Upper lobe of right lung (tissue), 1 donor: ENCODE measurements at regions not wholly inside any gene's neighbourhood (a gene's known extent, or its start where the extent isn't known, plus 50 kb on each side); places are given as distances from the start of the nearest gene placed in this dataset.

ENCODE experiments used
- ATAC-seq: fragments of 200-7000 bp; cut with Tn5 transposase; one replicate; pipeline ENCODE4 v1.9.1; 2020; ENCODE audit warnings: mild to moderate bottlenecking, moderate library complexity
- DNase-seq: peaks from one replicate; pipeline ENCODE4 v3.0.0-alpha.2; 2020
- H3K27ac ChIP-seq: fragments of 200-600 bp; one replicate; pipeline ENCODE4 v1.8.0; 2022
- H3K27me3 ChIP-seq: fragments of 200-600 bp; one replicate; pipeline ENCODE4 v1.8.0; 2022; ENCODE audit warnings: mild to moderate bottlenecking
- H3K36me3 ChIP-seq: fragments of 200-600 bp; one replicate; pipeline ENCODE4 v1.8.0; 2022
- H3K4me1 ChIP-seq: fragments of 200-600 bp; one replicate; pipeline ENCODE4 v1.8.0; 2022
- H3K4me3 ChIP-seq: fragments of 200-600 bp; one replicate; pipeline ENCODE4 v1.8.0; 2022; ENCODE audit warnings: mild to moderate bottlenecking
- H3K9me3 ChIP-seq: fragments of 200-600 bp; one replicate; pipeline ENCODE4 v1.8.0; 2022
- CTCF ChIP-seq: fragments of 200-600 bp; IDR thresholded peaks from one replicate; pipeline ENCODE4 v1.8.0; 2022; ENCODE audit warnings: antibody characterized with exemption
- intact Hi-C: fragments of 100-400 bp; cut with DNase I; formaldehyde crosslinking; loops from one replicate; pipeline ENCODE4 v1.11.0; 2022
- donor health status: DM: no; HTN: yes; CAD: no; lungs with severe emphysema.

- Histone ChIP-seq H3K27ac (no peak overlapping the region), H3K4me1 (no peaks in the 10 kb centered on the region), H3K27me3 (no peaks in the 10 kb centered on the region), H3K9me3 (no peaks in the 10 kb centered on the region), H3K4me3 (no peak overlapping the region), H3K36me3 (no peaks in the 10 kb centered on the region)
- ATAC-seq: no peak
- DNase-seq: no peak
- intact Hi-C loops: no loop called here
- no peak for TF ChIP-seq CTCF
Observed at GRCh38 chr3:176463610-176464009, 733.7 kb downstream of the TBL1XR1 start.

GRCh38 chr3:176447369-176447768, 749.9 kb downstream of the TBL1XR1 start:
- no peak for ATAC-seq
- no peaks in the 10 kb centered on the region for H3K4me1 ChIP-seq
- H3K27me3 ChIP-seq: no peaks in the 10 kb centered on the region
- H3K4me3 ChIP-seq: no peak overlapping the region
- no peaks in the 10 kb centered on the region for H3K9me3 ChIP-seq
- intact Hi-C loops: no loop called here
- no peak overlapping the region for H3K27ac ChIP-seq
- TF ChIP-seq CTCF: no peak
- no peaks in the 10 kb centered on the region for H3K36me3 ChIP-seq
- no peak for DNase-seq

GRCh38 chr3:176442326-176442725, 755.0 kb downstream of the TBL1XR1 start:
- no peak for DNase-seq
- Histone ChIP-seq H3K4me3 (no peak overlapping the region), H3K9me3 (no peaks in the 10 kb centered on the region), H3K27ac (no peak overlapping the region), H3K36me3 (no peaks in the 10 kb centered on the region), H3K27me3 (no peaks in the 10 kb centered on the region), H3K4me1 (no peaks in the 10 kb centered on the region)
- no peak for TF ChIP-seq CTCF
- no peak for ATAC-seq
- intact Hi-C loops: no loop called here

GRCh38 chr3:176439729-176440128, 757.6 kb downstream of the TBL1XR1 start:
- H3K27ac ChIP-seq: no peak overlapping the region
- ATAC-seq: no peak
- no peak overlapping the region for H3K4me3 ChIP-seq
- no peaks in the 10 kb centered on the region for H3K36me3 ChIP-seq
- no peaks in the 10 kb centered on the region for H3K9me3 ChIP-seq
- no peak for TF ChIP-seq CTCF
- H3K27me3 ChIP-seq: no peaks in the 10 kb centered on the region
- H3K4me1 ChIP-seq: no peaks in the 10 kb centered on the region
- no peak for DNase-seq
- intact Hi-C loops: no loop called here

- no peak overlapping the region for H3K27ac ChIP-seq
- no peak overlapping the region for H3K4me3 ChIP-seq
- intact Hi-C loops: no loop called here
- no peak for TF ChIP-seq CTCF
- no peak for ATAC-seq
- DNase-seq: no peak
- H3K4me1 ChIP-seq: no peaks in the 10 kb centered on the region
- H3K36me3 ChIP-seq: no peaks in the 10 kb centered on the region
- no peaks in the 10 kb centered on the region for H3K9me3 ChIP-seq
- H3K27me3 ChIP-seq: no peaks in the 10 kb centered on the region
Observed at GRCh38 chr3:176431991-176432390, 765.3 kb downstream of the TBL1XR1 start.

GRCh38 chr3:176431038-176431418, 766.3 kb downstream of the TBL1XR1 start:
- ATAC-seq: no peak
- intact Hi-C loops: no loop called here
- TF ChIP-seq CTCF: no peak

More at GRCh38 chr3:176431038-176431418, 766.3 kb downstream of the TBL1XR1 start:
- H3K36me3 ChIP-seq: no peaks in the 10 kb centered on the region
- DNase-seq: no peak
- H3K27me3 ChIP-seq: no peaks in the 10 kb centered on the region
- no peaks in the 10 kb centered on the region for H3K4me1 ChIP-seq
- no peak overlapping the region for H3K4me3 ChIP-seq
- H3K9me3 ChIP-seq: no peaks in the 10 kb centered on the region
- no peak overlapping the region for H3K27ac ChIP-seq
